SHP77 (cell line): ENCODE measurements at regions not wholly inside any gene's neighbourhood (a gene's known extent, or its start where the extent isn't known, plus 50 kb on each side); places are given as distances from the start of the nearest gene placed in this dataset.

Experiments
- DNase-seq, 2 experiments: peaks; one replicate each; lab custom pipeline; 2025; lab: John Stamatoyannopoulos, UW

- DNase-seq, result peak in 1 of 2 experiments; percentile 30
Measured at GRCh38 chr13:26967119-26968038, 204.2 kb downstream of the USP12 start.

- DNase-seq, result no peak
Measured at GRCh38 chr13:26966701-26967080, 204.9 kb downstream of the USP12 start.

DNA sequence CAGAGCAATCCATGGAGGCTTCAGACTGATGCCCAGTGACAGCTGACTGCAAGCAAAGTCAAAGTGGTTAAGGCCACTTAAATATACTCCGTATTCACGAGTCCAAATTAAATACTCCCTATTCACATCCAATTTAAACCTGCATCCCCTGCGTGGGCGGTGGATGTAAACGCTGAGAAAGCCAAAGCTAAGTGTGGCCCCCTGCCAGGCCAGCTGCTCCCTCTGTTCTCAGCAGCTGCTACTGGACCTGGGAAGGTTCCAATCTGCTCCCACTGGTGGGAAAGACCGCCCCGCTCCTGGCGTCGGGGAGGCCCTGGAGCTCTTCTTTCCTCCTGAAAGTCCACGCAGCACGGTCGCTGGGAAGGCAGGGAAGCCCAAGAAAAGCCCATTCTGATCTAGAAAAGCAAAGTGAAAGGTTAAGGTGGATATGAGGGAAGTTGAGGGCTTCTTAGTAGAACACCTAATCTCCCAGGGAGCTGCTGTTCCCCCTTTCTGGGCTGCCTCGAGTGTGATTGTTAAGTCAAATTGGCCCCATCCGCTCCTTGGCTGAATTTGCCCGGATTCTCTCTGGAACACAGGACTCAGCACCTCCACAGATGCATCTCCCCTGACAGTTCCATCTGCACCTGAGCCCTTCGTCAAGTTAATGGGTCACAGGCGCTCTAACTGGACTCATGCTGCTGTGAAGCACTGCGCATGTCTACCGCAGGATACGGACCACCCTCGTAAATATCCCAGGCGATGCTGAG, 205.5 kb downstream of the USP12 start:
- peak; percentile 71 to 77 for DNase-seq

DNA sequence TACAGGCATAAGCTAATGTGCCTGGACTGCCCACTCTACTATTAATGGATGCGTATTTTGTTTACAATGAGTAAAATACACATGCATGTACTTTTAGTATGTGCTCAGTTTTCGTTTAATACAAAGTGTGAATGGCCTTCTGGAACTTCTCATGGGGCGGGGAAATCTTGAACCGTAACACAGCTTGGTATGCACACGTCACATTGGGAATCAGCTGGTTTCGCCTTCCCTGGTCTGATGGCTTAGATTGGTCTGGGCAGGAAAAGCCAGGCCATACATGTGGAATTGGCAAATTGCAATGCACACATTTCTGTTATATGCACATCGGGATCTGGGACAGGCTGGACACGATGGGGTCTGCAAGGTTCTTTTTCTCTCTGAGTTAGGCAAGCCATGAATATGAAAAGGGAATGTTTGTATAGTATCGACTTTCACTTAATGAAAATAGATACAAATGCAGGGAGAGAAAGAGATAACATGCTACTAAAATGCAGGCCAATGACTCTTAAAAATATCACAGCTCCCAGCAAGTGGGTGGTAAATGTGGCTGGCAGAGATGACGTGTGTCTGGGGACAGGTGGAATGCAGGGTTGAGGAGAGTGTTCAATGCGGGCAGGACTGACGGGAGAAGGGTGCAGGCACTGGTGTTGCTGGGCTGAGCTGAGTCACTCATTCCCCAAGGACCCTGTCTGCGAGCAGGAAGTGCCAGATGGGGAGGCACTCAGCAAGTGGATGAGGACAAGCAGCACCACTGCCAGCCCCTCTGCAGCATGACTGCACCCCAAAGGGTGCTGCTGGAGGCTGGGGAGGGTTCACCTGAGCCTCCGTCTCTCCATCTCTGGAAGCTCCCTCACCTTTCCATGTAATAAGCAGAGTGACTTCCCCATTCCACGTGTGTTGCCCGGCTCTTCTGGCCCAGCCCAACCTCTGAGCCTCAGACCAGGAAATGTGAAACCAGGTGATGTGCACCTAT, 204.0 kb upstream of the GPR12 start:
- DNase-seq, result peak; percentile 48 to 73

GRCh38 chr13:26962671-26963070, 202.1 kb upstream of the GPR12 start:
- no peak for DNase-seq

GRCh38 chr13:26961890-26962615, 201.5 kb upstream of the GPR12 start:
- DNase-seq, result peak; percentile 49 to 52

- no peak for DNase-seq
Measured at GRCh38 chr13:26957182-26957581, 196.6 kb upstream of the GPR12 start.

DNA sequence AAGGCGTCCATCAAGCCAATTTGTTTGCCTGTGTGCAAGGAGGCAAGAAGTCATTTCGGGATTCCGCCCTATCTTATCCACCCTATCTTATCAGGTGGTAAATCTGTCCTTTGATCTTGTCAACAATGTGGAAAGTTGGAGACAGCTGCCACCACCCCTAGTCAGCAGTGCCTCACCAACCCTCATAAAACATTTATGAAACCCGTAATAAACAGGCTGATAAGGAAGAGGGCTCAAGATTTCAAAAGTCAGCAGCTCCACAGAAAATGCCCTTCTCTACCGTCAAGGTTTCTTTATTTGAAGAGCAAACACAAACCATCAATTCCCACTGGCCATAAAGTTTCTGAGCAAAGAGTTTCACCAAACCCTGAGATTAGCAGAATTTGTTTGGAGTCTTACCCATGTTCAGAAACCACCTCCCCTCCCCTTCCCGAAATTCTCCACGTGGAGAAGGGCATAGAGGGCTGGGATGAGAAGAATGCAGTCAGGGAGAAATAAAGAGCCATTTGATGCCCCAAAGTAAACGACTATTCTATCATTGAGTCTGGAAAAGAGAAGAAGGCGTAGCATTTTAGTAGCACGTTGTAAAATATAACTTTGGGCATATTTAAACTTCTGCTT, 196.0 kb upstream of the GPR12 start:
- no peak for DNase-seq

GRCh38 chr13:26954976-26955375, 194.4 kb upstream of the GPR12 start:
- DNase-seq, result no peak

DNA sequence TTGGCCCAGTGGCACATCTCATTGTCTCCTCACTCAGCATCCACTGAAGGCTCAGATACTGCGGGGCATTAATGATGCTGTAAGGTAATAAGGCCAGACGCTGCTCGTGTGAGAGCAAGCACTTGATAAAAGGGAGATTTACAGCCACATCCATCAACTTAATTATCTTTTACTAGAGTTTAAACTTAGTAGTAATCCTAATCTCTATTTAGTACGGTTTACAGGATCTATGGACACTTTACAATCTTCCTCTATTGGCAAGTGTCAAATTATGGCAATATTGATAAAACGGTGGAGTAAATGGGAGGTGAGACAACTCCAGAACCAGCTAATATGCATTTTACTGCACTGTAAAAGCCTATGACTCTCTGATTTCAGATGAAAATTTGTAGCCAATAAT, 192.7 kb upstream of the GPR12 start:
- DNase-seq, result no peak

DNA sequence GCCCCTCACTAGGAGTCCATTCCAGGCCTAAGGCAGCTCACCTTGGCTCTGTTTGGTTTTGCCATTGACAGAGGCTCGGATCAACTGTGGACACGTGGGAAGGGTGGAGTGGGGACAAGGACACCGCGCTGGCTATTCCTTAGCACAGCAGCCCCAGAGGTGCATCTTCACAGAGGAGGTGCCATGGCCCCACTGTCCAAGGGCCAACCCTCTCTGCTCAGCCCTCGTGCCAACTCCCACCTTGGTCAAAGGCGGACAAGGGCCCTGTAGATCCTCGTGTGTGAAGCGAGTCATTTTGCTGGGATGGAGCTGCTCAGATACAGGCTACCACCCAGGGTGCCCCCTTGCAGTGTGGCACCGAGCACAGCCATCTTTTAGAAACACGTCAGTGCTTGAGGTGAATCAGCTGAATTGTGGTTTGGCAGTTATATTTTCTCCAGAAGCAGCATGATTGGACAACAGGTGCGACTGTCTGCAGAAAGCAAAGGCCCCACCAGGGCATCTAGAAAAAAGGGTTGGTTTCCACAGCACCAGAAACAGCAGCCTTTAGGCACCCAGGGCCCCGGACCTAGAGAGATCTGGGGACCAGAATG, 192.1 kb upstream of the GPR12 start:
- no peak for DNase-seq

GRCh38 chr13:26951581-26952177, 191.1 kb upstream of the GPR12 start:
- no peak for DNase-seq

GRCh38 chr13:26950968-26951367, 190.4 kb upstream of the GPR12 start:
- no peak for DNase-seq

DNA sequence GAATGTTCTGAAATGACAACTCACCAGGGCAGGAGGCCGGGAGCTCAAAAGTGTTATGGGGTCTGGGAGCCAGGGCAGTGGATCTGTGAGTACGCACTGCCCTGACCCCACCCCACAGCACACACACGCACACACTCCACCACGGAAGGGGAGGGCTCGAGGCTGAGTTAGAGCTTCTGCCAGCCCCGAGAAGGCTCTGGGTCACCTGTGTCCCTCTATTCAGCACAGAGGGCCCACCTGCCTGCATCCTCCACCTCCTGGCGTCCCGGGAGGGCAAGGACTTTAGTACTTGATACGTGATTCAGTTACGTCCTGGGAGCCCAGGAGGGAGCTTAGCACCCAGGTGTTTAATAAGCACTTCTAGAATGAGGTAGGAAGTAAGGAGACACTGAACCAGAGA, 190.0 kb upstream of the GPR12 start:
- DNase-seq, result no peak

DNA sequence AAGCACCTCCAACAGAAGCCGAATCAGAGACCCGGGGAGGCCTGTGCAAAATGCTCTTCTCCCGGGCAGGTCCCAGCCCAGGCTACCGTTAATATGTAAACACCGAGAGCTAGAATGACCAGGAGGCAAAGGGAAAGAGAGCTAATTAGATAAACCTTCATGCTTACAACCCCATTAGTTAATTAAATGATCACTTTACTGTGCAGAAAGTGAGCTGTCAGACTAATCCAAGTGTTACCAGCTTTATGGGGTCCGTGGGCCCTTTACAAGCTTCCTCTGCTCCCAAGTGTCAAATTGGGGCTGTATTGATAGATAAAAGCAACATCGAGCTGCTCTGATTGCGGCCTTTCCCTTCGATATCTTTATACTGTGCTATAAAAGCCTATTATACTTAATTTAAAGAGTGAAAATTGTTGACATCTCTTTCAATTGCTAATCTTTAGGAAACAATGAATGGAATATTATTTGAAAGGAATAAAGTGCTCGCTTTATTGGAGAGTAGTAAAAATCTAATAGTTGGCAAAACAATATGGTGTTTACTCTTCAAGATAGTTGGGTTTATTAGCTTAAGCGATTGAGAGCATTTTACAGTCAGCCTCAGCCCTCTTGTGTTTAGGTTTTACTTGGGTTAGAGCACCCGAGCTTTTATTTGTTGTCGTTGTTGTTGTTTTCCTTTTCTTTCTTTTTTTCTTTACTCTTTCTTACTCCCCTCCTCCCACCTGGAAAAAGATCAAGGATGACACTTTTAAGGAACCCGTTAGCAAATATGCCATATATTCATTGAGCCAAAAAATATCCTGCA, 189.3 kb upstream of the GPR12 start:
- no peak for DNase-seq

- no peak for DNase-seq
Measured at GRCh38 chr13:26948353-26948752, 187.8 kb upstream of the GPR12 start.

- peak; percentile 62 to 63 for DNase-seq
Measured at GRCh38 chr13:26946684-26947343, 186.2 kb upstream of the GPR12 start.

DNA sequence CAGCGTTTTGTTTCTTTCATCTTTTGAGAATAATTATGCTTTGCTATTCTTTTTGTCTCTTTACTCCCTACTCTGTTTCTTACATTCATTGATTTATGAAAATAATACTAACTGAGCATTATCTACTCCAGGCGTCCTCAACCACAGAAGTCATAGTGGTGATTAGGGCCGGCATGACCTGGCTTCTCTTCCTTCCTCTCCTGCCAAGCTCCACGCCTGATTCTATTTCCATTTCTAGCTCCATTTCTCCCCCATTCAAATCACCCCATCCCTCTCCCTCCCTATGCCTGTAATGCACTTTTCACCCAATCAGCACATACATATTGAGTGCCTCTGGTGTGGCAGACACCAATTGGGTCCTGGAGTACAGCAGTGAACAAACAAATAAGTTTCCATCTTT, 183.2 kb upstream of the GPR12 start:
- no peak for DNase-seq

DNA sequence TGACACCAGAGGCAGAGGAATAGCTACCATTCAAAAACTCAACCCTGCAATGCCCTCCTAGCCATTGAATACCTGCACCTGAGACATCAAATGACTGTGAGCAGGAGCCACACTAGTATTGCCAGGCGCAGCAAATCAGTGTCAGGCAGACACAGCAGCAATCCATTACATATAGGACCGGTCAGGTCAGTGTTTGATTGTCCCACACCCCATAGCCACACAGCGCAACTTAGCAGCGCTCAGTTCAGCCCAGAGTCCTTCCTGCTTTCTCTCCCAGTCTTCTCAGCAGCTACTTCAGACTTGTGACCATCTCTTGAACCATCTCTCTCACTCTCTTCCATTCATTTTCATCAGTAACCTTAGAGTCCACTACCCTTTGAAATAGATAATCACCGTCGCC, 181.6 kb upstream of the GPR12 start:
- no peak for DNase-seq
